ENCODE measurements at regions not wholly inside any gene's neighbourhood (a gene's known extent, or its start where the extent isn't known, plus 50 kb on each side); places are given as distances from the start of the nearest gene placed in this dataset.

DNA sequence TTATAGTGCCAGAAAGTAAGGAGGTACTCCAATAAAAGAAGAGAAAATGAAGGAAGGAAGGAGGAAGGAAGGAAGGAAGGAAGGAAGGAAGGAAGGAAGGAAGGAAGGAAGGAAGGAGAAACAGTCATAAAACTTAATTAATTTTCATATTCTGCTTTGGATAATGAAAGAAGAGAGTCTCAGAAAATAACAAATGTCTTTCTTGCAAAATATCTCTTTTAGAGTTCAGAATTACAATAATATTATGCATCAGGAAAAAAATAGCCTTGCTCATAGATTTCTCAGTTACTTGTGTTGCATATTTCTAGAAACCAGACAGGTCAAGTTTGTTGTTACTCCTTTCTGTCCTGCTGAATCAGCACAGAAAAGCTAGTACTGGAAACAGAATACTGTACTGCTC is 130.1 kb upstream of the DKK2 start:
- no peak for DNase-seq (ENCODE audit: low read depth)

DNA sequence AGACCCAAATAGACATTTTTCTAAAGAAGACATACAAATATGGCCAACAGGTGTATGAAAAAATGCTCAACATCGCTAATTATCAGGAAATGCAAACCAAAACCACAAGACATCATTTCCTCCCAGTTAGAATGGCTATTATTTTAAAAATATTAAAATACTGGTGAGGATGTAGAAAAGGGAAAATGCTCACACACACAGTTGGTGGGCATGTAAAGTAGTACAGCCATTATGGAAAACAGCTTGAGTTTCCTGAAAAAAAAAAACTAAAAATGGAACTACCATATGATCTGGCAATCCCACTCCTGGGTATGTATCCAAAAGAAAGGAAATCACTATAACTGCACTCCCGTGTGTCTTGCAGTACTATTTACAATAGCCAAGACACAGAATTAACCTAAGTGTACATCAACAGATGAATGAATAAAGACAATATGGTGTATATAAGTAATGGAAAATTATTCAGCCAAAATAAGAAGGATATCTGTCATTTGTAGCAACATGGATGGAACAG is 128.9 kb upstream of the DKK2 start:
- DNase-seq (ENCODE audit: low read depth), result no peak

- DNase-seq (ENCODE audit: low read depth), result no peak
Measured at GRCh38 chr4:107156443-107156842, 120.3 kb upstream of the DKK2 start.

GRCh38 chr4:107155366-107155765 is 119.3 kb upstream of the DKK2 start:
- DNase-seq (ENCODE audit: low read depth), result no peak

DNA sequence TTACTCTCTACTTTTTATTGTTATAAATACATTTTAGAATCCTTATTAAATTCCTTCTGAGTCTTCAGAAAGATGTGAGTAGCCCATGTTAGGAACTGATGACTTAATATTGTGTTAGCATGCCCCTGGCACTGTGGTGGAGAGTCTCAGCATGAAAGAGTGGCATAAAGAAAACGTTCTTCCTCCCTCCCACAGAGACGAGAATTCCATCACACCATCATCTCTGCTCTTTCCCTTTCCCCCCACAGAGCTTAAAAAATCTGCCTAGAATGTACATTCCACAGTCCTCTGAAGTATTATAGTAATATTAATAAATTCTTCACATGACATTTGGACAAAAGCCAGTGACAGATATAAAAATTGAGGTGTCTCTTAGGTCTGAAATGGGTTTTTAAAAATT is 117.8 kb upstream of the DKK2 start:
- DNase-seq (ENCODE audit: low read depth), result no peak

- DNase-seq (ENCODE audit: low read depth), result peak; percentile 9
Measured at GRCh38 chr4:107153228-107153627, 117.1 kb upstream of the DKK2 start.

GRCh38 chr4:107151173-107151572 is 115.1 kb upstream of the DKK2 start:
- no peak for DNase-seq (ENCODE audit: low read depth)

DNA sequence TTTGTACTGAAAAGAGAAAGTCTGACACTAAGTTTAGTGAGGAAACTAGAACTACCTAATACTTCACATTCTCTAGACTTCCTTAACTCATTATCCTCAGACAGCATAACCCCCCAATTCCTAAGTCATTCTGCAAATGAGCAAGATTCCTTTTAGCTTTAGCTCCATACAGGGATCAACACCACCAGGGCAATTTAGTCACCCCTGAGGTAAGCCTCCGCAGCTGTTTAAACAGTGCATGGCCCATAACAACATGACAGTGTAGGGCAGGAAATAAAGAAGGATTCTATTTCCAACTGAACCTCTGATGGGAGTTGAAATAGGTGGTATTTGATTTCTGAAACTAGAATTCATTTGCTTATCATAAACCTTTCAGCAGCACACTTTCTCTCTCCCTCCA is 112.8 kb upstream of the DKK2 start:
- DNase-seq (ENCODE audit: low read depth), result no peak

- DNase-seq (ENCODE audit: low read depth), result no peak
Measured at GRCh38 chr4:107147873-107148272, 111.8 kb upstream of the DKK2 start.

DNA sequence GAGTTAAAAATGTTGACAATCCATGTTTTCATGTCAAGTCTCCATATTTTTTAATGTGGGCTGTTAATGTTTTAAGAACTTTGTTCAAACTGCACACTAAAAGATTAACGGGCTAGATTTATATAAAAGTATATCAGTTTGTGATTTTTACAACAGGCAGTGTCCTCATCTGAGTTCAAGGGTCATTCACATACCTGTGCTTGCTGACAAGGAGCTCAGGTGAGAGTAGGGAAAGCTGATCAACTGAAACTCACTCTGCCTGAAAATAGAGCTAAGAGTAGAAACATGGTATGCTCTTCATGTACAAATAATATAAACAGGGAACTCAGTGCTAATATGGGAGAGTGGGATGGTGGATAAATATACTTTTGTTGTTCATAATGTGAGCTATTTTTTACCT is 102.3 kb upstream of the DKK2 start:
- no peak for DNase-seq (ENCODE audit: low read depth)

DNA sequence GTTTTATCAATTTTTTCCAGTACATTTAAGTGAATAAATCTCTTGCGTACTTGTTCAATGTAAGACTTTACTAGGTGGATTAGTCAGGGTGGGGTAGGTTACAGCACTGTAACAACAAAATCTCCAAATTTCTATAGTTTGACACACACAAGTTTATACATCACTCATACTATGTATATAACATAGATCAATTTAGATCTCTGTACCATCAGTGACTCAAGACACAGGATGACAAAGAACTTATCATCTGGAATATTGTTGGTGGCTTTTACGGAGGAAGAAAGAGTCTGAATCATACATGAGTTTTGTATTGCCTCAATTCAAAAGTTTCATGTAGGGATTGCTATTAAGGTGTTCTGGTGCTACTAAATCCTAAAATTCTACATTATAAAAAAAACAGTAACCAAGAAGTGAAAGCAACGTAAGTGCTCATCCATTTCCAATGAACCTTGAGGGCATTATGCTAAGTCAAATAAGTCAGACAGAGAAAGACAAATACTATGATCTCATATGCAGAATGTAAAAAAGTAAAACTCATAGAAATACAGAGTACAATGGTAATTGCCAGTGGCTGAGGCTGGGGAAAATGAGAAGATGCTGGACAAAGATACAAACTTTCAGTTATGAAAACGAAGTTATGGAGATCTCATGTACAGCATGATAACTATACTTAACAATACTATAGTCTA is 98.0 kb upstream of the DKK2 start:
- DNase-seq (ENCODE audit: low read depth), result no peak

DNA sequence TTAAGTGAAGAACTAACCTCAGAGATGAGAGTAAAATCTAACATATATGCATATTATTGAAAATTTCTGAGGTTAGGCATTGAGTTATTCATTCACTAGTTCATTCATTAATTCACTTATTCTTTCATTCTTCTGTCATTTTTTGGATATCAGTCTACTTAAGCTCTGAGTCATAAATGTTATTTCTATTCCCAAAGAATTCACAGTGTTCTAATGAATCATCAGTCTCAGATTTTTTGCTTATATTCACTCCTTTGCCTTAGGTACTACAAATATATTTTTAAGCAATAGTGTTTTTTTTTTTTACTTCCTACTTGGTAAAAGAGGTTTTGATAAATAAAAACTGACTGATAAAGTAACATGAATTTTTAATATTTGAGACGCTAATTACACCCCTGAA is 95.2 kb upstream of the DKK2 start:
- peak; percentile 7 for DNase-seq (ENCODE audit: low read depth)

DNA sequence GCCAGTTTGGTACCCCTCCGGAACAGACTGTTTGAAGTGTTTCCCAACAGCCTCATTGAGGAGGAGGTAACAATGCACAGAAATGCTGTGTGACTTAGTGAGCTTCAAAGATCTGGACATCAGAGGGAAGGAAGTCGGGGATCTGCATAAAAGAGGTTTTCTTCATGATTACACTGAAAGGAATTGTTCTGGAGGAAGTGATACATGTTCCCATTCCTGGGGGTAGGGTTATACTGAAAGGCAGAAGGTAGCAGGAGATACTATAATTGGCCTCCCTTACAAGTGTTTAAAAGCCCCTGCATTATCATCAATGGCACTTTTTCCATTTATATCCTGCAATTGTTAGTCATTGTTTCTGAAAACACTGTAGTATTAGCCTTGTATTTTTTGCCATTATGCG is 94.0 kb upstream of the DKK2 start:
- DNase-seq (ENCODE audit: low read depth), result no peak

DNA sequence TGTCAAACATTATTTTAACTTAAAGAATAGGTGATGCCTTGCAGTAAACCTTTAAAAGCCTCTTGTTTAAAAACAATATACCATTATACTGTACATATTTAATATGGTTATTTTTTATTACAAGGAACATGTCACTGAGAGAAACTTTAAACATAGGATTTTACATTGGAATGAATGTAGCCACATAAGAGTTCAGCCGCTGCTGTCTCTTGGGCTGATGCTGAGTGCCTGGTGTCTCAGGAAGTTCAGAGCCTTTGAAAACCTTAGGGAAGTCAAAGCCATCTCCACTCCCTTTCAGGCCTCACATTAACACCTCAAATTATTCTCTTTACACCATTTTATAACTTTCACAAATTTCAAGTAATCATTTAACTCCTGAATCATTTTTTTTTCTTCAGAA is 93.5 kb upstream of the DKK2 start:
- DNase-seq (ENCODE audit: low read depth), result no peak

DNA sequence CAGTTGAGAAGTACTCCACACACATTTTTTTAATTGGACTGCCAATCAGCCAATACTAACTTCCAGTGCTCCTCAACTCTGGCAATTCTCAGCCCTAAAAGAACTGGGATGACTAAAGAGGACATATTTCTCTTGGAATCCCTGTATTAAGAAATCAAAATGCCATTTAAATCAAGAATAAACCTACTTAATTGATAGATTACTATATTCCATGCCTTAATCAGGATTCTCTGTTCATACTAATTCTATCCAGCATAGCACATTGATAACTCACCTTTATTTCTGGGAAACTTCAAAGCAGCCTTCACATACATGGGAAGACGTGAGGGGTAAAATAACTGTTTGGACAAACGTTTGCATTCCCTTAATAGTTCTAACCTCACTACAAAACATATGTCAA is 93.0 kb upstream of the DKK2 start:
- no peak for DNase-seq (ENCODE audit: low read depth)

- no peak for DNase-seq (ENCODE audit: low read depth)
Measured at GRCh38 chr4:107128116-107128515, 92.0 kb upstream of the DKK2 start.

DNA sequence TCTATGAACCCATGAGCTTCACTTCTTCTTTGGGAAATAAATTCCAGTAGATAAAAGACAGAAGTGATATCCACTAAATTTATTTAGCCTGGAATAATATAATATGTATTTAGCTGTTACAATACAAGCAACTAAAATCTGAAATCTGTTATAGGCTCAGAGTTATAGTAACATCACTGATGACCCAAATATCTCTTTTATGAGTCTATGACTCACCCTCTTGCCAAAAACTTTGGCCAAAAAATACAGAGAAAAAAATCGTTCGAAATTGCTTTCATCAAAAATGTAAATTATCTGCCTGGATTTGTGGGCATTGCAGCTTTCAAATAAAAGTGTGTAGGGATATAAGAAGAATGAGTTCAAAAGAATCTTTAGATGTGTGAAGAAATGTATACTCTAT is 89.4 kb upstream of the DKK2 start:
- DNase-seq (ENCODE audit: low read depth), result no peak

- DNase-seq (ENCODE audit: low read depth), result no peak
Measured at GRCh38 chr4:107122736-107123135, 86.6 kb upstream of the DKK2 start.

DNA sequence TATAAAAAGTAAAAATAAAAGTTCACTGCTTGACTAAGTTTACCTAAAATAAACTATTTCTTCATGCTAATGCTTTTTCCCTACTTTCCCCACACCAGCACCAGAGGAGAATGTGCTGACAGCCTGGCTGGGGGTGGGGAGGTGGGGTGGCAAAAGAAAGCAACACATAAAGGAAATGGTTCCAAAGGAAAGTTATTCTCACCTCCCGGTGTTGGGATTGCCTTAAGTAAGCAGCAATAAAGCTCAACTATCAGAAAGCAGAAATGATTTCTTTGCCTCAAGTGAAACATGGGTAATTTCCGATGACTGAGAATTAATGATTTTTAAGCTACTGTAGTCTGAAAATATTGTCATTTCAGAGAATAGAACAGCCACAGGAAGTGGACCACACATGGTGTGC is 84.5 kb upstream of the DKK2 start:
- DNase-seq (ENCODE audit: low read depth), result no peak

DNA sequence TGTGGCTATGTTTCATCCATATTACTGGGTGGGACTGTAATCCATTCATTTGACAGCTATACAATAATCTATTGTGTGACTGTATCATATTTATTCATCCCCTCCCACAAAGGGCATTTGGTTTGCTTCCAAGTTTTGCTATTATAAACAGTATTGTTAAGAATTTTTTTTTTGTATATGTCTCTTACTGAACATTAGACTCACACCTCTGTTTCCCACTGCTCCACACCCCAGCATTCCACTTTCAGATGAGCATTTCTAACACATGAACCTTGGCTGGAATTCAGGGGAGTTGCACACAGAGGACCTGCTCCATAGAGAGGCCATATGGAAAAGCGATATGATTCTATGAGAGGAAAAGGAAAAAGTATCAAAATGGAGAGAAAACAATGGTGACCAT is 81.6 kb upstream of the DKK2 start:
- DNase-seq (ENCODE audit: low read depth), result no peak

DNA sequence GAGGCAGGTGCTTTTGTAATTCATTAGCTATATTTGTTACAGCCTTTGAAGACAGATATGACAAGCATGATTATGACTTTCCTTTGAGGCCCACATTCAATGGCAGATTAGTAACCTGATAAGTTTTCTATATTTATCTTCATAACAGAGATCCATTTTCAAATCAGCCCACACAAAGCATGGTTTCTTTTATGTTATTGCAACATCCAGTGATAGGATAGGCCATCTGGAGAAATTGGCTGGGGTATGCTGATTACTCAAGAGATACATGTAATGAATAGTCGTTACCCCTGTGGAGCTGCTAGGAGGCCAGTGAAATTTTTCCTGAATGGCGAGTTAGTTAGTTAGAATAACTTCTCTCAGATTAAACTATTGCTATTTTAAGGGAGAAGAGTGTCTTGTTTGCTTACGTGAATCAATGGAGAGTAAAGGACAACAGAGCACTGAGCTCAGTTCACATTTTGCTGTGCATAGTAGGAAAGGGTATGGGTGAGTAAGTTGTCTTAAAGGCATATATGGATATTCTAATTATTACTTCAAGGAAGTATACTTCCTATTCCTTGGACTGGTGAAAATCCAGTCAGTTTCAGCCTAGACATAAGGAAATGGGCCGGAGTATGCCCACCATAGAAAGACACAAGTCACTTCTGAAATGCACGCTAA is 79.2 kb upstream of the DKK2 start:
- no peak for DNase-seq (ENCODE audit: low read depth)

DNA sequence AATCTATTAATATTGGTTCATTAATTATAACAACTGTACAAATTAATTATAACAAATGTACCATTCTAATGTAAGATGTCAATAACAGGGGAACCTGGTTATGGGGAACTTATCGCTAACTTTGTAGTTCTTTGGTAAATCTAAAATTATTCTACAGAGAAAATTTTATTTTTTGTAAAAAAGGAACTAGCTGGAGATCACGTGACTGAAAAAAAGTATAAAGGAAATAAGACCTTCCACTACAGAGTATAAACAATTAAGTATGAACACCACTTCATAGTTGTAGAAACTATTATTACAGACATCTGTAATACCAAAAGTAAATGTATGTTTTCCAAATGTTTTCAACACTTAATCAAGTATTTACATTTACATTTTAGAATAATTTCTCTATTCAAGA is 77.9 kb upstream of the DKK2 start:
- DNase-seq (ENCODE audit: low read depth), result no peak

DNA sequence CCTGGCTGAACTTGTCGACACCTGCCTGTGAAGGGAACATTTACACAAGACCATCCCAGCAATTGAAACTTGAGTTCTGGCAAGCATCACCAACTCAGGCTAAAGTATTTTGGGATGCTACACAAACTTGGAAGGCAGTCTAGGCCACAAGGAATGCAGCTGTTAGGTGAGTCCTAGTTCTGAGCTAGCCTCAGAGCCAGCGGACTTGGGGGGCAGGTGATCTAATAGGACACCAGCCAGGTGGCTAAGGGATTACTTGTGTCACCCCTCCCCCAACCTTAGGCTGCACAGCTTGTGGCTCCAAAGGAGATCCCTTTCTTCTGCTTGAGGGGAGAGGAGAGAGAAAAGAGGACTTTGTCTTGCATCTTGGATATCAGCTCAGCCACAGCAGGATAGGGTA is 62.3 kb upstream of the DKK2 start:
- no peak for DNase-seq (ENCODE audit: low read depth)

- peak; percentile 0 for DNase-seq (ENCODE audit: low read depth)
Measured at GRCh38 chr4:107094976-107095375, 58.9 kb upstream of the DKK2 start.
